Superior temporal gyrus (tissue), 1 donor: ENCODE measurements at regions not wholly inside any gene's neighbourhood (a gene's known extent, or its start where the extent isn't known, plus 50 kb on each side); places are given as distances from the start of the nearest gene placed in this dataset.
"Not testable (repeated sequence)": the region's sequence is repeated elsewhere in the genome, so short reads cannot be mapped to it uniquely, and the experiment has no call there.

Experiments
- DNase-seq: peaks from one replicate; pipeline ENCODE4 v3.0.0-alpha.2; 2016; ENCODE audit errors: extremely low spot score

- no peak for DNase-seq
These were observed 581.0 kb downstream of the C4orf33 start for GRCh38 chr4:129676934-129677333.

DNA sequence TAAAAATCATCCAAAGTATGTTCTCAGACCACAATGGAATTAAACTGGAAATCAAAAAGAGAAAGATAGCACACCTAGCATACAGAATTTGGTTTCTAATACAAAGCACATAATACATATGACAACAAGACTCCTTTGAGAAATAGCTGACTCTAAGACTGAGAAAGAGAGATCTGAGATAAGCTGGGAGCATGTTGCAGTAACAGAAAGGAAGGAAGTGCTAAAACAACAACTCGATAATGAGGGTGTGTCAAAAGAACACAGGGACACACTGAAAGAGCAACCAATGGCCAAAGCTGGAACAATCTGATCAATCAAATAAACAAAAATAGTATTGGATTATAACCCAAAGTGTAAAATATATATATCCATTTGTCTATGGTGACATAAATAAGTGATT, 586.6 kb downstream of the C4orf33 start:
- no peak for DNase-seq

GRCh38 chr4:129707949-129708348, 612.0 kb downstream of the C4orf33 start:
- no peak for DNase-seq

GRCh38 chr4:129708784-129709183, 612.8 kb downstream of the C4orf33 start:
- DNase-seq, result no peak

DNA sequence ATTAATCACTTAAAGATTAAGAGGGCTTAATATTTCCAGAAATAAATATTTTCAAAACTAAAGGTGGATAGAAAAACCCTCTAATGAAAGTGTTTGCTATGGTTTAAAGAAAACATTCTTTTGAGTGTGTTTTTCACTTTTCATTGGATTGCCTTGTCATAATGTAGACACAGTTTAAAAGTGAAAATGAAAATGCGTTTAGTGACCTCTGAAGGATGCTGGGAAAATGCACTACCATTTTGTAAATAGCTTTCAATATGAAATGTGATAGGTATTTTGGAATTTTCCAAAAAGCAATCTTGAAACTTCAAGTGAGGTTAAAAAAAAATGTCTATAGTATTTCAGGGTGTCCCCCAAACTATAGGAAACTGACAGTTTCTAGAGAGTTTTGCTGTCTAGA, 642.2 kb downstream of the C4orf33 start:
- DNase-seq, result no peak

- DNase-seq, result no peak
These were observed 651.8 kb downstream of the C4orf33 start for GRCh38 chr4:129747756-129748155.

DNA sequence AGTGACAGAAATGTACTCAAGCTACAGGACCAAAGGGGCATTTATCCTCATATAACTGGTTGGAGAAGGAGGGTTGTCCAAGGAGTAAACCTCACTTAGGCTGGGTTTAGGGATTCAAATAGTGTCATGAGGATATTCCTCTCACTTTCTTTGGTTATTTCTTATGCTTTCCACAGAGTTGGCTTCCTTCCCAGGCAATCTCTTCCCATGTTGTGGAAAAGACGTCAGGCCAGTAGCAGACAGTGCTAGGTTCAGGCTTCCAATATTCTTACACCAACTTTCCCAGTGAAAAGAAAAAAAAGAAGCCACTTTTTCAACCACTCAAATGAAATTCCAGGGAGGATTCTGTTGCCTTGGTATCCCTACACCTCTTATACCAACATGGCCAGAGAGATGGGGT, 653.0 kb downstream of the C4orf33 start:
- no peak for DNase-seq

DNA sequence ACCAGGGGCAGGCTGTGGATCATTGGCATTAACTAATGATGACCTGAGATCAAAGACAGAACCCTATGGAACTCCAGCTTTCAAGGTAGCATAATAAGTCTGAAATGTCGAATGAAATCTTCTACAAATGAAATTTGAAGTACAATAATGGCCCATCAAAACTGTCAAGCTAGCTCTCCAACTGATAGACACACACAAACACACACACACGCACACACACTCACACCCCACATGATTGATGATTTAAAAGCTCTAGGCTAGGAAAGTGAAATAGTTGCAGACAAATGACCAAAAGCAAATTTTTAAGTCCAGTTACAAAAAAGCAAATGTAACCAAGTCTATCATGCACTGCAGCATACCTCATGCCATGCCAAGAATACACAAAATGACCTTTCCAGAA, 655.7 kb downstream of the C4orf33 start:
- DNase-seq, result no peak

- DNase-seq, result no peak
These were observed 687.6 kb downstream of the C4orf33 start for GRCh38 chr4:129783596-129783995.

GRCh38 chr4:129788486-129788885, 692.5 kb downstream of the C4orf33 start:
- no peak for DNase-seq

DNA sequence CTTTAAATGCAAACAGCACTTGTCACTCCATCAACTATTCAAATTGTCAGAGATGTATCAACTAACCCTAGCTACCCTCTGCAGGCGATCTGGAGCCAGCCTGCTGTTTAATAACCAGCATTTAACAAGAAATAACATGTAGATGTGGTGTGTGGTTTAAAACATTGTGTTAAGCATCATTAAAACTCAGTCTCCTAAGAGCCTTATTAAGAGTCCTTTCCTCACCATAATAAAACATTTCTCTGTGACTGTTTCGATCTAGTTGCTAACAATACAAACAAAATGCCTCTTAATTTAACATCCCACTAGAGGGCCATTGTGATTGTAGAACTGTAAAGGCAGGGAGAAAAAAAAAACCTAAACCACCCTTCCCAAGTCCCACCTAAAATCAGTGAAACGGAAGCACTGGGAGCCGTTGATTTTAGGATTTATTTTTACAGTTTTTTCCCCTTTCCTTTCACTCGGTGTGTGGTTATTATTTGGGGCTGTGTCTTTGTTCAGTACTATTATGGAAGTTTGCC, 708.6 kb downstream of the C4orf33 start:
- no peak for DNase-seq

GRCh38 chr4:129806986-129807385, 711.0 kb downstream of the C4orf33 start:
- no peak for DNase-seq

- DNase-seq, result no peak
These were observed 712.3 kb downstream of the C4orf33 start for GRCh38 chr4:129808242-129808641.

DNA sequence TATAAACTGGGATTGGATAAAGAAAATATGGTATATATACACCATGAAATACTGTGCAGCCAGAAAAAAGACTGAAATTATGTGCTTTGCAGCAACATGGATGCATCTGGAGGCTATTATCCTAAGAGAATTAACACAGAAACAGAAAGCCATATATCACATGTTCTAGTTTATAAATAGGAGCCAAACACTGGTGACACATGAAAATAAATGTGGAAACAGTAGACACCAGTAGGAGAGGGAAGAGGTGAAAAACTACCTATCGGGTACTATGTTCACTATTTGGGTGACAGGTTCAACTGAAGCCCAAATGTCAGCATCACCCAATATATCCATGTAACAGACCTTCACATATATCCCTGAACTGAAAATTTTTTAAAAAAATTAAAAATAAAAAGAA, 725.1 kb downstream of the C4orf33 start:
- no peak for DNase-seq

DNA sequence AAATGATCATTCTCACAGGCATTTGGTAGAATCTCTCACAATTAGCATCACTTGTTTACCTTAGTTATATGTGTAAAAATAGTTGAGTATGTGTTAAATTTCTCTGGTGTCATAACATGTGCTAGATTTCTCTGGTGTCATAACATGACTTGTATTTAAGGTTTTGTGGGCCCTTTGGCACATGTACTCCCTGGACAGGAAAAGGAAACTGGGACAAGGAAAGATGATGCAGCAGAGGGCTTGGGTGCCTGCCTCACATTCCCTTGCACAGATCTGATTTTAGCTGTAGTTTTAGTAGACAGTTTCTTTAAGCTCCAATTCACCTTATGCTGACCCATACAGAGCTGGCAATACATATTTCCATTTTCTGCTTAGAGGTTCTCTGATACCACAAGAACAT, 726.0 kb downstream of the C4orf33 start:
- no peak for DNase-seq

GRCh38 chr4:129822701-129823100, 726.7 kb downstream of the C4orf33 start:
- DNase-seq, result no peak

DNA sequence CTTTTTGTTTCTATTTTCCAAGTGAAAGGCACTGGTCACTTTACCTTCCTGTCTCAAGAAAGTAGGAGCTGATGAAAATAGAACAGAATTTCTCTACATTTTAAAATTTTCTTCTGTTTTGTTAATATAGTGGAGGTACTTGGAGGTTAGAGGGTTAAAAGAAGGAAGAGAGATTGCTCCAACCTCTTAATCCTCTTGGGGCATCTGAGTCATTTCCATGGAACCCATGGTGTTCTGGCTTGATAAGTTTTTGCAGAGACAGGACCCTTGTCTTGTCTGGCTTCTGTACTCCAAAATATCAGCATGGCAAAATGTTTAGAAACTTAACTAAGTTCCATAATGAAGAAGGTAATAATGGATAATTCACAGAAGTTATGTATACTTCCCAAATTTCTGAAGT, 727.2 kb downstream of the C4orf33 start:
- DNase-seq, result no peak

- DNase-seq, result no peak
These were observed 733.4 kb downstream of the C4orf33 start for GRCh38 chr4:129829373-129829772.

GRCh38 chr4:129839687-129840086, 743.7 kb downstream of the C4orf33 start:
- DNase-seq, result no peak

DNA sequence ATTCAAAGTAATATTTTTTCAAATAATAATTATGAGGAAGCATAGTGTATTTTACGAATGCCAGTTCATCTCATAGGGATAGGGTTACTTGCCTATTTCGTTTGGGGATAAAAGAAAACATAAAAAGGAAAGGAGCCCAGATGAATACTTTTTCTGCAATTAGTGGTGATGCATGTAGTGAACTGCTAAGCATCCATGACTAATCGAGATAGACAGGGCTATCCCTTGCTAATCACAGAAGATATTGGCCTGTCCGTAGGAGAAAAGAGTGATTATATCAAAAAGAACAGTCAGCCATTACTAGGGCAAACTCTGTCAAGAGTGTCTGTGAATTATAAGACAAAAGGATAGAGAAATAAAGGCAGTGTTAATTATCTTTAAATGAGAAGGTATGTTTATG, 746.1 kb downstream of the C4orf33 start:
- DNase-seq, result no peak

DNA sequence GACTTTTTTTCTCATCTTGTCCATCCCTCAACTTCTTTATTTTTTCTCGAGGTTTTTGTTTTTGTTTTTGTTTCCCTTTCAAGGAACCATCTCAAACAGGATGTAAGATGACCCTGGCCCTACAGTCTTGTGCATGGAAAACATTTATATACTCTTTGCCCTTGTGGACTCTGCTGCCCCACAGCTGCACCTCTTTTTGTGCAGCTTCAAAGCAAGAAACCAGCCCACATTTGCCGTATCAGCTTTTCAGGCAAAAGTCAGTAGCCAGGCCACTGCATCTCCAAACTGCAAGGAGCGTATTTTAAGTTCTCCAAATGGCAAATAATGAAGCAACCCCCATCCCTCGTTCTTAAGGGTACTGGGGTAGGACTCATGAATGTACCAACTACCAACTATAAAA, 756.5 kb downstream of the C4orf33 start:
- no peak for DNase-seq

DNA sequence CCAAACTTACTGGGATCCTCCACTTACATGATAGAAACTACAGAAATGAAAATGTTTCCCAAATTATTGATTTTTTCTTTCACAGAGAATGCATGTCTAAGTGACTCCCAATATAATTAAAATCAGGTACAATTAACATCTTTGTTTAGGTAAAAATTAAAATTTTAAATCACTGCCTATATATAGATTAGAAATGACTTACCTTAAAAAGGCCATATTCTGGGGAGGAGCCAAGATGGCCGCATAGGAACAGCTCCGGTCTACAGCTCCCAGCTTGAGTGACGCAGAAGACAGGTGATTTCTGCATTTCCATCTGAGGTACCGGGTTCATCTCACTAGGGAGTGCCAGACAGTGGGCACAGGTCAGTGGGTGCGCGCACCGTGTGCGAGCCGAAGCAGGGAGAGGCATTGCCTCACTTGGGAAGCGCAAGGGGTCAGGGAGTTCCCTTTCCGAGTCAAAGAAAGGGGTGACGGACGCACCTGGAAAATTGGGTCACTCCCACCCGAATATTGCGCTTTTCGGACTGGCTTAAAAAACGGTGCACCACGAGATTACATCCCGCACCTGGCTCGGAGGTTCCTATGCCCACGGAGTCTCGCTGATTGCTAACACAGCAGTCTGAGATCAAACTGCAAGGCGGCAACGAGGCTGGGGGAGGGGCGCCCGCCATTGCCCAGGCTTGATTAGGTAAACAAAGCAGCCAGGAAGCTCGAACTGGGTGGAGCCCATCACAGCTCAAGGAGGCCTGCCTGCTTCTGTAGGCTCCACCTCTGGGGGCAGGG, 757.9 kb downstream of the C4orf33 start:
- DNase-seq, result not testable (repeated sequence)

DNA sequence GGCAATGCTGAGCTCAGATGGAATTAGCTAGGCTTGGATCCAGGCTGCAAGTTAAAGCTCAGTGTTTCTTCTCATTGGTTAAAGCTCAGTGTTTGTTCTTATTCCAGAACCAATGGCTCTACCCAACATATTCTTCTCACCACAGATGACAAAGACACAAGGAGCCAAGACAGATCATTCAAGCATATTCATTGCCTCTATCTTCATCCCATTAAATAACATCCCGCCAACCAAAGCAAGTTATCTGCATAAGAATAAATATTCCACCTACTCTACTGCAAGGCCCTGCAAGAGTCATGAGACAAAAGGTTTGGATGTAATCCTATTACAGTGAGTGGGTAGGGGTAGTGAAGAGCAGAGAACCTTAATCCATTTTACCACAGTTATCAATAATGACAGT, 766.5 kb downstream of the C4orf33 start:
- no peak for DNase-seq

DNA sequence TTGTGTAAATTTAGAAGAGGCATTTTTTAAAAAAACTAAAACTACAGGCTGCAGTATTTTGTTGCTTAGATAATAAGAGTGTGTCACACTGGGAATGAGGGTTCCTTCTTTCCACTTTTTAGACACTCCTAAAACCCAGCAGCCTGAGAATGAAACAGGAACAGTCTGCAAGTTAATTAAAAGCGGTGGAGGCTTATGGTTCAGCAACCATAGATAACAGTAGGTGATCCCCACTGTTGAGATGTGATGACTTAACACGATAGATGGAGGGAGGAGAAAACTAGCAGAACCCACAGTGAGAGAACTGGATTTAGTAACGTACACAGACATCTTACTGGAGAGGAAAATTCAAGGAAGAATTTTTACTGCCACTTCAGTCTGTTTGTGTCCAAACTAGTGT, 767.3 kb downstream of the C4orf33 start:
- no peak for DNase-seq
